IPS DF 6.9 (cell line): ENCODE measurements at regions not wholly inside any gene's neighbourhood (a gene's known extent, or its start where the extent isn't known, plus 50 kb on each side); places are given as distances from the start of the nearest gene placed in this dataset.
"Not testable (repeated sequence)": the region's sequence is repeated elsewhere in the genome, so short reads cannot be mapped to it uniquely, and the experiment has no call there.

ENCODE experiments used
- DNase-seq: peaks from one replicate; pipeline ENCODE4 v3.0.0-alpha.2; 2013; ENCODE audit warnings: low read depth, low spot score
- H3K27ac ChIP-seq: one replicate; pipeline ENCODE4 v1.5.1; 2013; ENCODE audit warnings: low read length, control low read depth
- H3K27me3 ChIP-seq: 2 replicates; pipeline ENCODE4 v1.6.1; 2013; ENCODE audit warnings: mild to moderate bottlenecking, low read length; ENCODE audit not compliant: control insufficient read depth, insufficient read depth
- H3K36me3 ChIP-seq: 2 replicates; pipeline ENCODE4 v1.6.1; 2013; ENCODE audit warnings: low read length; ENCODE audit not compliant: control insufficient read depth, insufficient read depth
- H3K4me1 ChIP-seq: 2 replicates; pipeline ENCODE4 v1.6.1; 2013; ENCODE audit warnings: low read length; ENCODE audit not compliant: control insufficient read depth, insufficient read depth
- H3K4me3 ChIP-seq: 2 replicates; pipeline ENCODE4 v1.5.1; 2013; ENCODE audit warnings: mild to moderate bottlenecking, low read length
- H3K9me3 ChIP-seq: 2 replicates; pipeline ENCODE4 v1.6.1; 2013; ENCODE audit warnings: low read length, inconsistent platforms; ENCODE audit not compliant: control insufficient read depth, insufficient read depth
- WGBS: extraction: QIAGEN DNeasy Blood & Tissue Kit; methylation state at CpG from one replicate; pipeline ENCODE4 v1.1.7; 2013; ENCODE audit warnings: mixed read lengths, missing lambda C conversion rate; ENCODE audit not compliant: insufficient read length, insufficient coverage; 5-methylcytosine and 5-hydroxymethylcytosine counted together

GRCh38 chr18:30613467-30613801 is 429.1 kb downstream of the DSC3 start:
- Histone ChIP-seq H3K27ac (no peak overlapping the region), H3K4me3 (no peak overlapping the region), H3K4me1 (peaks cover 4% of the 10 kb centered on the region; the same call in 1 of the 2 replicates), H3K9me3 (no peaks in the 10 kb centered on the region), H3K36me3 (no peaks in the 10 kb centered on the region), H3K27me3 (no peaks in the 10 kb centered on the region)
- DNase-seq, result no peak
- whole genome bisulfite sequencing, result no CpG with 5 or more reads among the region's 2 CpGs

DNA sequence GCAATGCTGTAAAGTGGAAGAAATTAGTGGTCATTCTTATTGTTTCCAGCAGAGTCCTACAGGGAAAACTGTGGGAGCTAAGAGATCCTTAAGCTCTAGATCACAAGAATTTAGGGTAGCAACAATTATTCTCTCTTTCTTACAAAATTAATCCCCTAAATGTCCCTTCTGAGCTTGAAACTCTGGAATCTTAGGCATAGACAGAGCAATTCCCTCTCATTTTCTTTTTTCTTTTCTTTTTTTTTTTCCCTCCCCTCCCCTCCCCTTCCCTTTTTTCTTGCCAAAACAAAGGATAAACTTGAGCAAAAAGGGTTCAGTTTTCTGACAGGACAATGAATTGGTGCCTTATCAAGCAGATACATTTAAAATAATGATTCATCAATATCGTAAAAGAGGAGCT is 441.0 kb downstream of the DSC3 start:
- no peak for DNase-seq
- H3K9me3 ChIP-seq, result no peaks in the 10 kb centered on the region
- no CpG with 5 or more reads among the region's 1 CpG for WGBS
- no peaks in the 10 kb centered on the region for H3K27me3 ChIP-seq
- H3K27ac ChIP-seq, result no peak overlapping the region
- H3K36me3 ChIP-seq, result no peaks in the 10 kb centered on the region
- H3K4me3 ChIP-seq, result no peak overlapping the region
- H3K4me1 ChIP-seq, result no peaks in the 10 kb centered on the region

DNA sequence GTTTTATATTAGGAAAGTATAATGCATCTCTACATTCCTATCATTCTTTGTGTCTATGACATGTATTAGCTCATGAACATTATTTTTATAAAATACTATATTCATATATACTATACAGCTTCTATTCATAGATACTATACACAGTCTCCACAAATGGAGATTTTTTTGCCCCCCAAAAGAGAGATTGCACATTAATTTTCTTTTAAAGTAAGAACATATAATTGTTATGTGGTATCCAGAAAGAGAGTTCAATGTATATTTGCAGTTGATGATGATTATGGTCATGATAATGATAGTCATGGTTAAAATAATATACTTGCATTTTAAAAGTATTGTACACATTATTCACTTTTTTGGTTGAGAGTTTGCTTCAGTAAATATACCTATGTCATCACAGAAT is 445.3 kb downstream of the DSC3 start:
- H3K27me3 ChIP-seq, result no peaks in the 10 kb centered on the region
- no peaks in the 10 kb centered on the region for H3K36me3 ChIP-seq
- H3K27ac ChIP-seq, result no peak overlapping the region
- H3K4me3 ChIP-seq, result no peak overlapping the region
- no peaks in the 10 kb centered on the region for H3K4me1 ChIP-seq
- DNase-seq, result no peak
- no peaks in the 10 kb centered on the region for H3K9me3 ChIP-seq

- Histone ChIP-seq H3K27ac (no peak overlapping the region), H3K36me3 (no peaks in the 10 kb centered on the region), H3K27me3 (no peaks in the 10 kb centered on the region), H3K9me3 (no peaks in the 10 kb centered on the region), H3K4me1 (no peaks in the 10 kb centered on the region), H3K4me3 (no peak overlapping the region)
- DNase-seq, result no peak
Observed at GRCh38 chr18:30596635-30597034, 445.9 kb downstream of the DSC3 start.

DNA sequence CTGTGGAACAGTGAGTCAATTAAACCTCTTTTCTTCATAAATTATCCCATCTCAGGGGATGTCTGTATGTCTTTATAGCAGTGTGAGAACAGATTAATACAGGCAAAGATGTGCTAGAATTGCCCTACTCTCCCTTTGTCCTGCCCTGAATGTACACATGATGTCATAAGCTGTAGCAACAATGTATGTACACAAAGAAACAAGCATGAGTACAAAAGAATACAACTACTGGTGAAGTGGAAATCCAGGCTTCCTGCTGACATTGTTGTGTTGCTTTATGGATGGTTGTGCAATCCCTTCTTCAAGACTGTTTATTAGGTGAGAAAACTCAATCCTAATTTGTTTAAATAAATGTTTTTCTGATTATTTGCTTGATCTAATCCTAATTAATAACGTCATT is 446.6 kb downstream of the DSC3 start:
- no CpG with 5 or more reads among the region's 1 CpG for WGBS

GRCh38 chr18:30594911-30595310 is 447.6 kb downstream of the DSC3 start:
- not testable (repeated sequence) for H3K27ac ChIP-seq, H3K36me3 ChIP-seq, H3K9me3 ChIP-seq, H3K4me3 ChIP-seq, H3K27me3 ChIP-seq, DNase-seq, H3K4me1 ChIP-seq
- 100% methylated on average over 2 of the region's 18 CpGs for WGBS

More for the DNA sequence above, 446.6 kb downstream of the DSC3 start:
- Histone ChIP-seq H3K27ac (no peak overlapping the region), H3K36me3 (no peaks in the 10 kb centered on the region), H3K27me3 (no peaks in the 10 kb centered on the region), H3K4me3 (no peak overlapping the region), H3K9me3 (no peaks in the 10 kb centered on the region), H3K4me1 (no peaks in the 10 kb centered on the region)
- no peak for DNase-seq

GRCh38 chr18:30591462-30591861 is 451.1 kb downstream of the DSC3 start:
- no peak for DNase-seq
- Histone ChIP-seq H3K4me3 (no peak overlapping the region), H3K36me3 (no peaks in the 10 kb centered on the region), H3K4me1 (no peaks in the 10 kb centered on the region), H3K9me3 (no peaks in the 10 kb centered on the region), H3K27ac (no peak overlapping the region), H3K27me3 (no peaks in the 10 kb centered on the region)

DNA sequence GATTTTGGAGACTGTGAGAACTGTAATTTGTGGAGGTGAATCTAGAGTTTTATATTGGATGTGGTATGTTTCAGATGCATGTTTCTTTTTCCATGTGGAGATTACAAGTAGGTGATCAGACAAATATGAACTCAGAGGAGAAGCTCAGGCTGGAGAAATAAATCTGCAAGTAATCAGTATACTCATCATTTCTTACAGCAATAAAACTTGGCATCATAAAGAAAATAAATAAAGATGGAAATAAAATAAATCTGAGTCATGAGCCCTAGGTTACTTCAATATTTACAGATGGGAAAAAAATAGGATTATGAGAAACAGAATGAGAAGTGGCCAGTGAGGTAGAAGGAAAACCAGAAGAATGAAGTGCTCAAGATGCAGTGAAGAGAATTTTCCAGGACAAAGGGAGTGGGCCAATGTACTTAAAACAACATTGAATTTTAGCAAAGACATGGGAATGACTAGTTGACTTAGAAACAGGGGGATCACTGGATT is 453.8 kb downstream of the DSC3 start:
- no peak overlapping the region for H3K27ac ChIP-seq

DNA sequence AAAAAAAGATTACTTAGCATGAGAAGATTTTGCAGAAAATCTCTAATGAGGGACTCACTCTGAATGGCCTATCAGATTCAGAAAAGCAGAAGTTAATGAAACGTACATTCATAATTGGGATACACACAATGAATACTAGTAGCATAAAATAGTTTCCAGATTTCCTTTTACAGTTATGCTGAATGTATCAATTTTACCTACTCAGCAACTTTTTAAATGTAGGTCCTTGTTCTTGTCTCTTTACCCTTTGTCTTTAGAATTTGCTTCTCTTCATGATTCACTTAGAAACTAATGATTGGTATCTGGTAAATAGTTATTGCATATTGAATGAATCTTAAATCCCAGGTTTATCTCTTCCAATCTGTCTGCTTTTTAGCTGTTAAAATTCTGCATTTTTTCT is 458.8 kb downstream of the DSC3 start:
- Histone ChIP-seq H3K27ac (no peak overlapping the region), H3K4me3 (no peak overlapping the region), H3K36me3 (no peaks in the 10 kb centered on the region), H3K4me1 (no peaks in the 10 kb centered on the region), H3K27me3 (no peaks in the 10 kb centered on the region), H3K9me3 (no peaks in the 10 kb centered on the region)
- no CpG with 5 or more reads among the region's 1 CpG for WGBS
- no peak for DNase-seq

More for the DNA sequence above, 453.8 kb downstream of the DSC3 start:
- Histone ChIP-seq H3K4me1 (no peaks in the 10 kb centered on the region), H3K27me3 (no peaks in the 10 kb centered on the region), H3K36me3 (no peaks in the 10 kb centered on the region), H3K4me3 (no peak overlapping the region), H3K9me3 (no peaks in the 10 kb centered on the region)
- DNase-seq, result no peak

DNA sequence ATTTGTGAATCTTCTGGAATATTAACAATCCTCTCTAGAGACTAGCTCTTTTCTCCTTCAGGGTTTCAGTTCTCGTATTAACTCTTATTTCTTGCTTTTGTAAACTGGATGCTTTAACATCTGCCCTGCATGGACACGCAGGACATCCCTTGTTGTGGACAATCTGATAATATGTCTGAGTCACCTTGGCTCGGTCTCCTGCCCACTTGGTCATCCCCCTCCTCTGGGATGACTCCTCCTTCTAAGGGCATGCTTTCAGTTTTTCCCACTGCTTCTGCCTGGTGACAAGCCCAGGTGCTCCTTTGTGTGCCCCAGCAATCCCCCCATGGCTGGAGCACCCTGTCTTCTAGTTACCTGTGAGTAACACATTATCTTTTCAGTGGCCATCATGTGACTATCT is 460.5 kb downstream of the DSC3 start:
- H3K36me3 ChIP-seq, result no peaks in the 10 kb centered on the region
- no peaks in the 10 kb centered on the region for H3K9me3 ChIP-seq
- no CpG with 5 or more reads among the region's 3 CpGs for WGBS
- no peaks in the 10 kb centered on the region for H3K27me3 ChIP-seq
- no peak for DNase-seq
- no peak overlapping the region for H3K4me3 ChIP-seq
- H3K27ac ChIP-seq, result no peak overlapping the region
- no peaks in the 10 kb centered on the region for H3K4me1 ChIP-seq

DNA sequence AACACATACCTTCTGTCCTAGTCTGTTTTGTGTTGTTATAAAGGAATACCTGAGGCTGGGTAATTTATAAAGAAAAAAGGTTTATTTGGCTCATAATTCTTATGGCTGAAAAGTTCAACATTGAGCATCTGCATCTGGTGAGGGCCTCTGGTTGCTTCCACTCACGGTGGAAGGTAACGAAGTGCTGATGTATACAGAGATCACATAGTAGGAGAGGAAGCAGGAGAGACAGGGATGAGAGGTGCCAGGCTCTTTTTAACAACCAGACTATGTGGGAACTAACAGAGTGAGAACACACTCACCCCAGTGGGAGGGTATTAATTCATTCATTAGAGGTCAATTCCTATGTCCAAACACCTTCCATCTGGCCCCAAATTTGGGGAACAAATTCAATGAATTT is 463.8 kb downstream of the DSC3 start:
- Histone ChIP-seq H3K4me1 (no peaks in the 10 kb centered on the region), H3K9me3 (no peaks in the 10 kb centered on the region), H3K4me3 (no peak overlapping the region), H3K27ac (no peak overlapping the region), H3K27me3 (no peaks in the 10 kb centered on the region), H3K36me3 (no peaks in the 10 kb centered on the region)
- no CpG with 5 or more reads among the region's 2 CpGs for WGBS
- DNase-seq, result no peak
